ENCODE measurements at regions not wholly inside any gene's neighbourhood (a gene's known extent, or its start where the extent isn't known, plus 50 kb on each side); places are given as distances from the start of the nearest gene placed in this dataset.
"Not testable (repeated sequence)": the region's sequence is repeated elsewhere in the genome, so short reads cannot be mapped to it uniquely, and the experiment has no call there.

DNA sequence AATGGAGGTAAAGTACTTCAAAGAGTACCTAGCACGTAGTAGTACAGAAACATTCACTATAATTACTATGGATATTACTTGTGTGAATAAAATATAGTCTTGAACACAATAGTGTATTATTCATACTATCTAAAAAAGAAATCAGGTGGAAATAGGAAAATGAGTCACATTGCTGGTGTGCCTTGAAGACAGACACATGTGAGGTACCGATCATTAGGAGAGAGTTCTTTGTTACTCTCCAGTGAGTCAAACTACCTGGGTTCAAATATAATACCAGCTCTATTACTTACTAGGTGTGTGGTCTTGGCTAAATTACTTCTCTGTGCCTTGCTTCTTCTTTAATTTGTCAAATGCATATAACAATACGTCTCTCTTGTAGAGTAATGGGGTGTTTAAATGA is 50.8 kb upstream of the BEND6 start:
- no peak for DNase-seq (ENCODE audit: insufficient read length, low spot score)
- FAIRE-seq: no peak

DNA sequence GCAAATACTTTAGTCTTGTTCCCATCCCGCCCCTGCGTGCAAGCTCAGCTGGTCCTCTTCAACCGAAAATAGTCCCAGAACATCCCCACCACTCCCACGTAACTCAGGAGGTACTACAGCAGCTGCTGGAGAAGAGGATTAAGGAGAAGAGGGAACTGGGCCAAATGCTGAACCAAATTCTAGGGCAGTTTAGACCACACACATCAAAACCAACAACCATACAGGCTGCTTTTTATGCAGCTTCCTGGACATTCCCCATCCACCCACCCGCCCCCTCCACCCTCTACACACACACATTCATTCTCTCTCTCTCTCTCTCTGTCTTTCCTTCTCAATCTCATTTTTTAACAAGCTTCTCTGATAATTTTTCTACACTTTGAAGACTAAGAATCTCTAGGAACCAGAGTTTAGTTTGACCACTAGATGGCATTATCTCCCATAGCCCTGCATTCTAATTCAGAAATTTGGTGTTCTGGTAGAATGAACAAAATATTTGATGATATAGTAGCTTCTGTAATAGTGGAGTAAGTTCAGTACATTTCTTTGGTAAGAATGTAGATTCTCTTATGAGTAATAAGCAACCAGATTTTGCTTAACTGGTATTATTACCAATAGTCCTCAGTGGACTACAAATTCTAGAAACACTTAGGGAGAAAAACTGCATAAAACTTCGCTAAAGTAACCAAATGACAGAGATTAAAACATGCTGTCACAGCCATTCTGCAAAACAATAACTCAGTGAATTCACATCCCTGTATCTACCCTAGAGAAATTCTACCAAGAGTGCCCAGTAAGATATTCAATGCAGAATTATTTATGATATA is 52.1 kb upstream of the BEND6 start:
- FAIRE-seq (peak; percentile 91), DNase-seq (ENCODE audit: insufficient read length, low spot score) (no peak)

DNA sequence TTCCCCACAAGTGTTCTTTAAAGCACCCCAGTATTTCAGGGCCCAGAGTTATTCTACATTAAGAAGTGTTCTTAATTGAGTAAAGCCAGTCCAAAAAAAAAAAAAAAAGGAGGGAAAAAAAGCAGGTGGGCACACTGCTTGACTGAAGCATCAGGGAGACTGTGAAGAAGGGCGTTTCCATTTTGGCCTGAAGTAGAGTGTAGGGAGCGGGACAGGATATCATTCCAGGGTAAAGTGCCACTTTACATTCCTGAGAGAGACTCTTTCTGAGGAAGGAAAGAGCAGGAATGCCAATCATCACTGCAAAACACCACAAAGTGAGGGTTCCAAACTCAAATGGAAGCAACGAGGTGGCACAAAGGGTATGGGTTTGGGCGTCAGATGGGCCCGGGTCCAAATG is 54.1 kb upstream of the BEND6 start:
- FAIRE-seq (no peak), DNase-seq (ENCODE audit: insufficient read length, low spot score) (no peak)

DNA sequence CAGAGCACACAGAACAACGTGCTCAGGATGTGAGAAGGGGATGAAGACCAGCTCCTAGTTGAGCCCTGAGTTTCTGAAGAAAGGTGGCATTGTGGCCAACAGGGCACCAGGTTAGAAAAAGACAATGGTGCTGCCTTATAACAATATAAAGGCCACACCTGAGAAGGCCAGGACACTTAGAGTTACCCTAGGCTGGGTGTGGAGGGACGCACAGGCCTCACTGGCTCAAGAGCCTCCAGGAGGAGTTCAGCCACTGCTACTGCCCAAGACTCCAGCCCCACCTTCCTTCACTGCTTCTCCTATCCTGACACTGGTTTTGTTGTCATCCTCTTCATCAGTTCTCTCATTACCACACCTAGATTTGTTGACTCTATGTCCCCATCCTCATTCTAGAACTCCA is 55.2 kb upstream of the BEND6 start:
- FAIRE-seq (no peak), DNase-seq (ENCODE audit: insufficient read length, low spot score) (no peak)

DNA sequence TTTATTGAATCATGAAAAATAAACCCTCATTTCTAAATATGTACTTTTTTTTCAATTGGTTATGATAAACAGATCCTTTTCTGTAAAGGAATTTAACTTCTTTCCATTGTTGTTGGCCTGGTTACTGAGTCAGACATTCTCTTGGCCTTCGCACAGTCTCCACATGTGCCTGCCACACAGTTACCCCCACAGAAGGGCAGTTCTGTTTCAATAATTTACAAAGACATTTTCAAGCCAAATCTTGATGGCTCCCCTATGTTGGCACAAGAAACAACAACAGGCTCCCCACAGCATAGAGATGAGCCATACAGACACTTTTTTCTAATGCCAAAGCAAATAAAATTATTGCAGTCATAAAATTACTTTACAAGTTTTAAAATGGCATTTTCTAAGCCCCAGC is 55.6 kb upstream of the BEND6 start:
- no peak for DNase-seq (ENCODE audit: insufficient read length, low spot score)
- no peak for FAIRE-seq

DNA sequence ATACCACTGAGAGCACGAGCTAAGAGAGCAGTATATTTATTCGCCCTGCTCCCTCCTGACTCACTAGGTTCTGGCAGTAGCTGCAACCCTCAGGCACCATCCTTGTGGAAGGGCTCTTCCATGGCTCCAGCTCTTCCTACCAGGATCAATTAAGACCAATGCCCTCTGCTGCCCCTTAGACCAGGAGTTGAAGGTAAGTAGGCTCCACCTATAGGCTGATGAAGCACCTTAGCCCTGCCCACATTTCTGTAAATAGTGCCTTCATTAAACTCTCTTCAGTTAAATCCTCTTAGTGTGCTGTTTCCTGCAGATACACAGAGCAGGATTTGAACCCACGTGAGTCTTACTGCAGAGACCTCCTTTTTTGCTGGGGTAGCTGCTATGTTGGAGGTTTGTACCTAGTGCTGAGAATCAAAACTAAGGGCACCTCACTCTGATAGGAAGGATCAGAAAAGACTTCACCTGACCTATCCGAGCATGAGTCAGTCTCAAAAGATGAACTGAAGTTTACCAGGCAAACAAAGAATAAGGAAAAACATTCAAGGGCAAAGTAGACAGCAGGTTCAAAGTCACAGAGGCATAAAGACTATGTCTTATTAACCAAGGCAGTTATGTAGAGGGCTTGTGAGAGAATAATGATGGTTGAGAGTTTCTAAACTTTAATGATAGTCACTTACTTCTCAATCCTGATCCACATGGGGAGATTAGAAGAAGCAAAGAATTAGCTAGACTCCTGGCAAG is 56.9 kb upstream of the BEND6 start:
- FAIRE-seq (no peak), DNase-seq (ENCODE audit: insufficient read length, low spot score) (no peak)

DNA sequence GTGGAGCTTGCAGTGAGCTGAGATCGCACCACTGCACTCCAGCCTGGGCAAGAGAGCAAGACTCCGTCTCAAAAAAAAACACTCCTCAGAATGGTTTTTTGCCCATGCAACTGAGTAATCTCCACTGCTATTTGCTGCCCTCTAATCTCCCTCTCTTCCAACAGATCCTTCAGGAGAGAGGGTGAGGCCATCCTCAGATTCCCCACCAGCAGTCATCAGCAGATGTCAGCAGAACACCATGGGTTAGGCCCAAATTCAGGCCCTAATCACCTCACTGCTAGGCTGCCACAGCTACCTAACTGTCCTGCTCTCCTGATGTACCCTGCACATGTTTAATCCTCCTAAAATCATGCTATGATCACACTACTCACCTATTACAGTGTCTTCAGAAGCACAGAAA is 63.2 kb upstream of the BEND6 start:
- DNase-seq (ENCODE audit: insufficient read length, low spot score) (no peak), FAIRE-seq (no peak)

DNA sequence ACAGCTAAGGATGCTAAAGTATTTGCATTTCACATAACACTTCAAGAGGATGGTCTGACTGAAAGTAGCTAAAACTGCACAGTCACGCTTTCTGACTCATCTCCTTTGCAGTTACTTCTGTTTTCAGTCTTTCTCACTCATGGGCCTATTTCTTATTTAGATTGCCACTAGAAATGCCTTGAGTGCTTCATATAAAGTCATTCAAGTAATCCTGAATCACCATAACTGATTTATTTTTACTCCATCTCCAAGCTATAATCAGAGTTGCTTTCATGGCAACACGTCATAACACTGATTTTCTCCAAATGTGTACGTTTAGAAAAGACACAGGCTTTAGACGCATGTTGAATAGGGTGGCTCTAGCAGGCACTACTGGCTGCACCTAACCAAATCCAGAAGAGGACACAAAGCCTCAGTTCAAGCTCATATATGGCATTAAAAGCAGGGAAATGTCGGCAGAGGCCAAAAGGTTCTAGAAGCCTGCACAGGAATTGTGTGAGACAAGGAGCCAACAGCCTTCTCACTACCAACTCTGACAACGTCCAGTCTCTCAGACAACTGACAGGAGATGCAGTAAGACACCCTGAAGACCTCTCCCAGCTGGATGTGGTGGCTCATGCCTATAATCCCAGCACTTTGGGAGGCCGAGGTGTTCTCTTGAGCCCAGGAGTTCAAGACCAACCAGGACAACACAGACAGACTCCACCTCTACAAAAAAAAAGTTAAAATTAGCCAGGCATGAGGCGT is 64.1 kb upstream of the BEND6 start:
- DNase-seq (ENCODE audit: insufficient read length, low spot score): peak; percentile 59
- peak; percentile 89 for FAIRE-seq

DNA sequence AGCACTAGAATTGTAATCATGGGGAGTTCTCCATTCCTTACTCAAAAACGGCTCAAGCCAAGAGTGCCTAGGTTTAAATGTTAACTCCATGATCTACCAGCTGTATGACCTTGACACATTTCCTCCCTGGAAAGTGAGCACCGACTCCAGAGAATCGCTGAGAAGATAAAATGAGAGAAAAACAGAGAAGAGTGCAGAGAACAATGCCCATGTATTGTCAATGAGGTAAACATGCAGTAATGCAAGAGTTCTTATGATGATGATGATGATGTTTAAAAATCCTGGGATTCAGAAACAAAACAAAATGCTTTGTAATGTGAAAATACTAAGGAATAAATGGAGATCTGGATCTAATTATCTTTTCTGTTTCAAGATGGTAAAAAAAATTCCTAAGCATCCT is 64.8 kb upstream of the BEND6 start:
- peak; percentile 23 for FAIRE-seq

DNA sequence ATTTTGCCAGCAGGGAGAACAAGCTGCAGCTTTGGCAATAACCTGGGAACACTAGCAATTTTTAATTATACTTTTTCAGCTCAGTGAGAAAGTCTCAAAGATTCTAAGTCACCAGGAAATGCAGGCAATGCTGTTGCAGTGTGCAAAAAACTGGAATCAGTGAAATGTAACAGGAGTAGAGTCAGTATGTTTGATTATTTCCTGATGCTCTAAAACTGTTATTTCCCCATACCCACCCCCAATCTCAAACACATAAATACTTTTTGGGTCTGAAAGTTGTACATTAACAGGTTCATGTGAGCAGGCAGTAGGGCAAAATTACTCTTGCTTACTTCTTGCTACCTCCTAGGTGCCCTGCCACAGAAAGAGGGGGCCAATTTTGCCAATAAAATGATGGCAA is 65.4 kb upstream of the BEND6 start:
- peak; percentile 39 for FAIRE-seq
- DNase-seq (ENCODE audit: insufficient read length, low spot score): no peak

More for the DNA sequence above, 64.8 kb upstream of the BEND6 start:
- no peak for DNase-seq (ENCODE audit: insufficient read length, low spot score)

DNA sequence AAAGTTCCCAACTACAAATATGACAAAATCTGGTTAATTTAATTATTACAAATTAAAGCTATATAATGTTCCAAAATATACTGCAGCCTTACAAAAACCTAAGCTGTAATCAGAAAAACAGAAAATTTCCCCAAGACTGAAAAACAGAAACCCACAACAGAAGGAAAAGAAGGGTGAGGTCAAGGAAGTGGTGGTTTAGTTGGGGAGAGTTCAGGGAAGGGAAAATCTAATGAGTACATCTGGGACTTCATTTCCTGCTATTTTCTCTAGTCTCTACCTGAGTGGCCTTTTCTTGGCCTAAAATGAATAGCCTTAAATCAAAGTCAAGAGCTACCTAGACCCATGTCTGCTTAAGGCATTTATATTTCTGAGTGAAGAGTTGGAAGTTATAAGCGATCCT is 66.2 kb upstream of the BEND6 start:
- no peak for FAIRE-seq
- DNase-seq (ENCODE audit: insufficient read length, low spot score): no peak

DNA sequence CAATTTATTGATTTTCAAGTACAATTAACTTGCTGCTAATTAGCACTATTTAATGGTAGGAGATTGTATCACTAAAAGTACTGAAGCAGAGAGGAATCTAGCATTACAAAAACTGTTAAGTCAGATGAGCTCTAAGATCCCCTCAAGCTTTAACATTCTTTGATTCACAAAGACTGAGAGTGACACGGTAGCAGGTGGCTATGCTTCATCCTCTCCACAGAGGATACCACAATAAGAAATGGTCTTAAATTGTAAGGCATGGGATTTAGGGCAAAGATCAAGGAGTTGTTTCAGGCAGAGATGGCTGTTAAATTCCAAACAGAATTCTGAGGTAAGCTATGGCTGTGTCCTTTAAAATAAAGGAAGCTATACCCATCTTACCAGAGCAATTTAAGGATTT is 67.8 kb upstream of the BEND6 start:
- FAIRE-seq (no peak), DNase-seq (ENCODE audit: insufficient read length, low spot score) (no peak)

DNA sequence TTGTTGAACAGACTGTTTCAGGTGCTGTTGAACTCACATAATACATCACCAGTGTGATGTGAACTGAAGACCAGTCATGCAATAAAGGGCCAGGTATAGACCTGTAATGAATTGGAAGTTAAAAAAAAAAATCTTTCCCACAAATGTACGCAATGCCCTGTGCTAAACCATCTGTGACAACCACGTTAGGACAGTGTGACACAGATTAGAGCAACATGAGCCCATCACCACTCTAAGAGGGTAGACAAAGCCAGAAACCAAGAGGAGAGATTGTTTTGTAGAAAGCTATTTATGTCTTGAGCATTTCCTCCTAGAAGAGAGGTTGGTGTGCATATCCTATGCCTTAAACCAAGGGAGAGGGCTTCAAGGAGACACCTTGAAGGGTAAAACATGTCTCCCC is 77.0 kb upstream of the BEND6 start:
- DNase-seq (ENCODE audit: insufficient read length, low spot score) (no peak), FAIRE-seq (no peak)

DNA sequence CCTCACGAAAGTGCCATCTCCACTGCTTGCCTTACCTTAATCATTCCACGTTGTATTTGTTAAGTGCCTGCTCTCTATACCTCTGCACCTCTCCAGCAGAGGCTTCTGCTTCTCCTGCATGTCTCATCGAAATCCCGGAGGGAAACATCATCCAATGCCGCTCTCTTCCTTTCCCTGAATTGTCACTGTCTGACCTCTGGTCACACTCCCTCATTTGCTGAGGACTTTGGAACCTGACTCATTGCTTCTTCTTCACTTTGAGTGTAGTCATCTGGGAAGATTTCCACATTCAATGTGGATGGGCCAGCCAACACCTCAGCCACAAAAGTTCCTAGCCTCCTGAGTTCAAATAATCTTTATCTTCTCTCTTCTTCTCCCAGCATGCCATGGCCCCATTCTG is 78.9 kb upstream of the BEND6 start:
- FAIRE-seq (no peak), DNase-seq (ENCODE audit: insufficient read length, low spot score) (no peak)

DNA sequence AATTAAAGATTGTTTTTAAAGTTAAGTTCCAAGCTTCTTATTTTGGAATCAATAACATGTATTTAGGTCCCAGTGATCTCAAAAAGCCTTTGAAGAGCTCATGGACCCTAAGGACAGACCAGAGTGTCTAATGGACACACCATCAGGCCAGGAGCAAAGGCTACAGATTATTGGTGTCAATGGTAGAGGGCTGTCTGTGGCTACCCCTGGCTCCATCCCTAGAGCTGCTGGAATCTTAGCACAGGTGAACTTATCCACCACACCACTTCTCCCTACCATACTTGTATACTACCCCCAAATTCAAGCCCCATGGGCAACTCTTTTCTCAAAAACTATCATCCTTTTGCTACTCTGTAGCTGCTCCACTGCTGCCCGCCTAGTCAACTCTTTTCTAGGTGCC is 79.4 kb upstream of the BEND6 start:
- DNase-seq (ENCODE audit: insufficient read length, low spot score): no peak
- FAIRE-seq: no peak

DNA sequence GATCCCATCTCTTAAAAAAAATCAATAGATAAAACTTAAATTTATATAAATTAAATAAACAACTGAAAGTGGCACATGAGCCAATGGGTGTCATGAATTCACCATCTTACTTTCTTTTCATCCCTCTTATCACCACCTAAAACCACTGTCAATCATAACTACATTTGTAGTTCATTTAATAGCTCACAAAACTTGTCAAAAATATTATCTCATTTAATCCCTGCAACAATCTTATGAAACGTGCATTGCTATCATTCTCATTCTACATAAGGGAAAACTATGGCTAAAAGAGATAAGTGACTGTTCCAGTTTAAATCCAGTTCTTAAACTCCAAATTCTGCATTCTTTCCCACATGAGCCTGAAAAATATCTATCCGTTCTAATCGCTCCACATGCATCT is 80.6 kb upstream of the BEND6 start:
- DNase-seq (ENCODE audit: insufficient read length, low spot score) (no peak), FAIRE-seq (no peak)

DNA sequence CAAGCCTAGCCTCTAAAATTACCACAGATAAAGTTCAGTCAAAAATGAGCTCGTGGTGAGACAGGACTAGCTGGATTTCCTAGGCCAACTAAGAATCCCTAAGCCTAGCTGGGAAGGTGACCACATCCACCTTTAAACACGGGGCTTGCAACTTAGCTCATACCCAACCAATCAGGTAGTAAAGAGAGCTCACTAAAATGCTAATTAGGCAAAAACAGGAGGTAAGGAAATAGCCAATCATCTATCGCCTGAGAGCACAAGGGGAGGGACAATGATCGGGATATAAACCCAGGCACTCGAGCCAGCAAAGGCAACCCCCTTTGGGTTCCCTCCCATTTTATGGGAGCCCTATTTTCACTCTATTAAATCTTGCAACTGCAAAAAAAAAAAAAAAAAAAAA is 84.9 kb upstream of the BEND6 start:
- FAIRE-seq; DNase-seq (ENCODE audit: insufficient read length, low spot score): not testable (repeated sequence)

DNA sequence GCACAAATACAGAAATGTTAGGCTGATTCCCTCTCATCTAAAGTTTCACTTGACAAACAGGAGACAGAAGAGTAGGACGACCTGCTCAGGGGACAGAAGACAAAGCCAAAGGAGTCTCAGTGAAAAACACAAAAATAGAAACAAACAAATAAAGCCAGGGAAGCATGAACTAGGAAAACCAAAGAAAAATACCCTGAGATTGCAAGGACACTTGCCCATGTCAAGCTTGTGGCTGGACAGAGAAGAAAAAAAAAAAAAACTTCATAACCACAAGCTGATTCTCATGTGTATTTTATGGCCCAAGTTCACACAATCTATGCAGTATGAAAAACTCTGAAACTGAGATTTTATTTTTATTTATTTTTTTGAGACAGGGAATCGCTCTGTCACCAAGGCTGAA is 85.6 kb upstream of the BEND6 start:
- FAIRE-seq (no peak), DNase-seq (ENCODE audit: insufficient read length, low spot score) (no peak)

DNA sequence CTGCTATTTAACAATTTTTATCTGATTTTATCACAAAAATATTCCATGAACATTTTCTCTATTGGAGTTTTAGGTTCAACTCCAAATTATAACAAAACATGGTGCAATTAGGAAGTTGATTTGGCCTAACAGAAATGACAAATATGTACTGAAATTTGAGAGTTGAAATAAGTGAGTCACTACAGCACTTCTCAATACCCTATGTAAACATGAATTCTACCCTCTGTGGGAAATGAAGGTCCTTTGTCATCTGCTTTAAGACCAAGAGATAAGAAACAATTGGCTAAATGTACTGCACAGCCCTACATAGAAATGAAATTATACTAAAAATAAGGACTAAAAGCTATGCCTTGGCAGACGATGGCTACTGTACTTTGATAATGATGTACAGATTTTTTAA is 86.2 kb upstream of the BEND6 start:
- no peak for FAIRE-seq
- DNase-seq (ENCODE audit: insufficient read length, low spot score): no peak

DNA sequence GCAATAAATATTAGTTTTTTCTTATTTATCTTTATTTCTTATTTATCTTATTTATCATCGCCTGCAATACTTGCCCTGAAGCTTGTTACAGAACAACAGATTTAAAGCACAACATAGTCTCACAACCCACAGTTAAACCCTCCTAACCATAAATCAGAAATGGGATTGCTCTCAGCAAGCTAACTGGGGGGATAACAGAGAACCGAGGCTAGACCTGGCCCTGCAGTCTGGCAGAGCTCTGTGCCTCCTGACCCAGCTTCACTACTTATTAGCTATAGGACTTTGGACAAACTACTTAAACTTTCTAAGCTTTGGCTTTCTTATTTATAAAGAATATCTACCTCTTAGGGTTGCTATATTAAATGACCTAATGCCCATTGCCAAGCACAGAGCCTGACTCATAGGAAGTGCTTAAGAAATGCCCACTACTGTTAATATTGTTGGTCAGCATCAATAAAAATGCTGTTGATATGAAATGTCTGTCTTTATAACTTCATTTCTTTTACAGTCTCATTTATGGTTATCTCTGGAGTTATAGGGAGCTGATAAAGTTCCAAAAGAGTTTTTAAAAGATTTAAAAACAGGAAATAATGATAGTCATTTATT is 87.9 kb upstream of the BEND6 start:
- FAIRE-seq: no peak
- no peak for DNase-seq (ENCODE audit: insufficient read length, low spot score)
